GM12873 (cell line): ENCODE measurements at regions not wholly inside any gene's neighbourhood (a gene's known extent, or its start where the extent isn't known, plus 50 kb on each side); places are given as distances from the start of the nearest gene placed in this dataset.

Source experiments
- TF ChIP-seq, protein P1 (sequence below): IDR thresholded peaks from 2 replicates; pipeline ENCODE4 v1.5.1; 2012; ENCODE audit warnings: low read depth, mild to moderate bottlenecking, moderate library complexity, low read length, control low read depth; ENCODE audit not compliant: insufficient read depth; ENCODE audit errors: missing control alignments

DNA sequence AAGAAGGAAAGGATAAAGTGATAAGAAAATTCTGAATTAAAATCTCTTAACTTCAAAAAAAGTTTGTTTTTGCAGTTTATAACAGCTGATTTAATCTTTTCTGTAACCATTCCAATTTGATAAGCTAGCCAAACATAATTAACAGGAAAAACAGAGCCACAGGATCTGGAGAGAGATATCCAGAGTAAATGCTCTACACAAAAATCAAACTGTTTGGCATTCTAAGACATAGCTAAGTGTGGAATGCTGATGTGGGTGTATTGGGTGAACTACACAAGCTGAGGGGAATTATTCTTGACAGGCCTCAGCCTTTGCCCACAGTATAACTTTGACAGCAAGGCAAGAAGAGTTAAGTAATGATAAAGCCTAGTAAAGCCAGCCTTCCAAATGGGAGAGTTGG is 184.8 kb downstream of the GABRG1 start:
- TF ChIP-seq, protein P1, sequence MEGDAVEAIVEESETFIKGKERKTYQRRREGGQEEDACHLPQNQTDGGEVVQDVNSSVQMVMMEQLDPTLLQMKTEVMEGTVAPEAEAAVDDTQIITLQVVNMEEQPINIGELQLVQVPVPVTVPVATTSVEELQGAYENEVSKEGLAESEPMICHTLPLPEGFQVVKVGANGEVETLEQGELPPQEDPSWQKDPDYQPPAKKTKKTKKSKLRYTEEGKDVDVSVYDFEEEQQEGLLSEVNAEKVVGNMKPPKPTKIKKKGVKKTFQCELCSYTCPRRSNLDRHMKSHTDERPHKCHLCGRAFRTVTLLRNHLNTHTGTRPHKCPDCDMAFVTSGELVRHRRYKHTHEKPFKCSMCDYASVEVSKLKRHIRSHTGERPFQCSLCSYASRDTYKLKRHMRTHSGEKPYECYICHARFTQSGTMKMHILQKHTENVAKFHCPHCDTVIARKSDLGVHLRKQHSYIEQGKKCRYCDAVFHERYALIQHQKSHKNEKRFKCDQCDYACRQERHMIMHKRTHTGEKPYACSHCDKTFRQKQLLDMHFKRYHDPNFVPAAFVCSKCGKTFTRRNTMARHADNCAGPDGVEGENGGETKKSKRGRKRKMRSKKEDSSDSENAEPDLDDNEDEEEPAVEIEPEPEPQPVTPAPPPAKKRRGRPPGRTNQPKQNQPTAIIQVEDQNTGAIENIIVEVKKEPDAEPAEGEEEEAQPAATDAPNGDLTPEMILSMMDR = no peak

DNA sequence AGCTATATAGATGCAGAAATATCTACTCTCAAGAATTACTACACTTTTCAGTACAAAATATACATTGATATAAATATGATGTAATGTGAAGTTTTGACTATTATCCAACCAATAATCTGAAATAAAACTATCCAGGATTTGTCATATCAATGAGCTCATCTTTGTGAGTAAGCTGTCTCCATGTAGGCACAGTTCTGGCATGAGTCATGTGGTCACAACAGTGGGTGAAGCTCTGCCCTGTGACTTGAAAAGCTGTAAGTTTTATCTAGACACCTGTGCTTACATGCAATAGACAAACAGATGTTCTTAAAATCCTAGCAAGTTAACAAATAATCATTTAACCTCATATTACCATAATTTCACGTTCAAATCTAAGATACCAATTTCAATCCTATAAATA is 192.7 kb downstream of the GABRG1 start:
- TF ChIP-seq, protein P1 = no peak

DNA sequence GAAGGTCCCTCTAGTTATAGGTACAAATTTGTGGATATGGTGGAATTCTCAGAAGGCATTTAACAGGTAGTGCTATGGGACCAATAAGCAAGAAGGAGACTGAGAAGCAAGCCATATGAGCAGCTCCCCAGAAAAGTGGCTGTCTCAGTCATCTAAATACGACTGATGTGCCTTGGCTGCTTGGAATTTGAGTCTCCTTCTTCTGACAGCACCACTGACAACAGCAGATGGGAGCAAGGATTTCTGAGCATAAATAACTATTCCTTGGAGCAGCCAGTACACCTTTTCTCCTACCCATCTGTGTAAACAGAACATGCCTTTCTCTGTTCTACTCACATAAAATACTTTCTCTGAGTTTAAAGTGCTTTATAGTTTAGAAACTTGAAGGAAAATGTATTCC is 196.2 kb downstream of the GABRG1 start:
- TF ChIP-seq, protein P1 = no peak

DNA sequence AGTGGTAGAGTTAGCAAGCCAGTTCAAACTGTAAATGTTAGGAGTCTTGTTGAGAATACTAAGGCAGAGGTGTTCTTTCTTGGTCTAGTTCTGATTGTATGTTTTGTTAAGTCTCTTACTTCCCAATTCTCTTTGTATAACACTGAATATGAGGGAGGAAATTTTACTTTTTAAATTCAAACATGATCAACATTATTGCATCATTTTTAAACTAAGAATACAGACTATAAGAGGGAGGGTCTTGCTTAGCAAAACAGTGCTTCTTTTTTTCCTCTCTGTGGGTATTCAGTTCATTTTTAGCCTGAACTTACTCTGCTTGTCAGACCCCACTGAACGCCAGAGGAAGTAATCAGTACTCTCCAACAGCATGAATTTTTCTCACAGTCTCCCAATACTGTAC is 198.0 kb downstream of the GABRG1 start:
- TF ChIP-seq, protein P1 = no peak

DNA sequence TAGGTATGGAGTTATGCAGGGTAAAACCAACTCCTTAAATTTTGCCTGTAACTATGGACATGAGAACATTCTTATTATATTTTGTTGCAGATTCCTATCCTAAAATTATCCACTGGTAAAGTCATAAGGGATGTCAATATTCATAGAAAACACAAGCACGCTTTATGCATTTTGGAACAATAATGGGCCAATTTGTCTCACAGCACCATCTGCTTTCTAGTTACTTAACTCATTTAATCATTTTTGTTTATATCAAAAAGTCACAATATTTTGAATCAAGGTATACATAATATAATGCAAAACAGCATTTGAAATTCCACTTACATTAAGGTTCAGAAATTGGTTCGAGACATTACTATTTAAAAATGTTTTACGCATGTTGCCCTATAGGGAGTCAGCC is 203.0 kb downstream of the GABRG1 start:
- TF ChIP-seq, protein P1 = no peak

DNA sequence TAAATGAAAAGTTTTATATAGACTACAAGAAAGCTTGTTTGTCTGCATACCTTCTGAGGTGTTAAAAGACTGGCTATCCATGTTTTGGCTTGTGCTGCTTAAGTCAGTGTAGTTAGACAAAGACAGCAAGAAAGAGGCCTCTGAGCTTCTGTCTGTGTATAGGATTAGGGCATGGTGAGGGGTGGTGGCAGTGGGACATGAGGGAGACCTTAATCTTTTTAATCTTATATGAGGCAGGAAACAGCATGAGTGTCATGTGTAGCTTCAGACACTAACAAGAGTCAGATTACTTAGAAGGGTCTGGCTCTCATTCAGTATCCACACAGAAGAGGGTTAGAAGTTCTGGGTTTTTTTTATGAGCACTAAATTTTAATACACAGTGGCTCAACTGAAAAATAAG is 213.3 kb downstream of the GABRG1 start:
- TF ChIP-seq, protein P1 = no peak

DNA sequence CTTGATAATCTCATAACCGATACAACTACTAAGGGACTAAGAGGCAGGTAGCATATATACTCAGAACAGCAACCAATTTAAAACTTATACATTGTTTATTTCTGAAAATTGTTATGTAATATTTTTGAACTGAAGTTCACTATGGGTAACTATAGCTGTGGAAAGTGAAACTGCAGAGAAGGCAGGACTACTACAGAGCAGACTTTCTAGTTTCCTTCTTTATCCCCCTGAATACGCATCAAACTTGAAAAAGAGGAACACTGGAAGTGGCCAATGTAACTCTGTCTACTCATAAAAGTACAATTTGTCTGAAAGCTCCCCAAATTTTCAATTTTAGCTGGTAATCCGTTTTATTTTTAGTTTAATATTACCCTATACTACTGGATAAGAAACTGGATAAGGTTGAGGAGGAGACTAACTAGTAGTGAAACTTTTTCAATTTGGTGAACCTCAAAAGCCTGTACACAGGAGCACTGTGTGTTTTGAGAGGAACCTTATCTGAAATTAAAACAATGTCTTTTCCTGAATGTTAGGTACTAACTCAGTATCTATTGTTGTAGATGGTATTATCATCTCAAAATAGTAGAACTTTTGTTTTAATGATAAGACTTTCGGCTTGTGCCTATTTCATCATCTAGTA is 225.8 kb downstream of the GABRG1 start:
- TF ChIP-seq, protein P1 = no peak
